HG03460 (cell line): ENCODE measurements at regions not wholly inside any gene's neighbourhood (a gene's known extent, or its start where the extent isn't known, plus 50 kb on each side); places are given as distances from the start of the nearest gene placed in this dataset.
A peak's percentile ranks its signal among the peaks of the same experiment; 100 is the strongest.
"Not testable (repeated sequence)": the region's sequence is repeated elsewhere in the genome, so short reads cannot be mapped to it uniquely, and the experiment has no call there.

Source experiments
- ATAC-seq: cut with Tn5 transposase; IDR thresholded peaks from one replicate; pipeline ENCODE4 v1.9.1; 2021; ENCODE audit not compliant: unreplicated experiment

DNA sequence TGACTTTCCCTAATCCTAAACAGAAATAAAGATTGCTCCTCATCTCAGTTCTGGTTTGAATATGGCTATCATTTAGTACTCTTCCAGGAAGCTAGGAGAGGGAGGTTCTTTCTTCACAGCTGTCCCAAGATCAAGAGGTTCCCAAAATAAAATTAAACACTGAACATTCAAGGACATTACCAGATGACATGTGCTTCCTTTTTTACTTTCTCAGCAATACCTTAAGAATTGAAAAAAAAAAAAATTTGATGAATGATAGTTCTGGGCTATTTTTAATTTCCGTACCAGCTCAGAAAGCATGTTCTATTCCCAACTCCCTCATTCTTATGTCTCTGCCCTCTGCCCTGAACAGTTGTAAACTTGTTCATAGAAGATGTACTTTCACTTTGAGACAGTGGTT lies 61.7 kb upstream of the MYL1 start:
- ATAC-seq: no peak

- no peak for ATAC-seq
These were observed 55.6 kb upstream of the MYL1 start for GRCh38 chr2:210370562-210370961.

DNA sequence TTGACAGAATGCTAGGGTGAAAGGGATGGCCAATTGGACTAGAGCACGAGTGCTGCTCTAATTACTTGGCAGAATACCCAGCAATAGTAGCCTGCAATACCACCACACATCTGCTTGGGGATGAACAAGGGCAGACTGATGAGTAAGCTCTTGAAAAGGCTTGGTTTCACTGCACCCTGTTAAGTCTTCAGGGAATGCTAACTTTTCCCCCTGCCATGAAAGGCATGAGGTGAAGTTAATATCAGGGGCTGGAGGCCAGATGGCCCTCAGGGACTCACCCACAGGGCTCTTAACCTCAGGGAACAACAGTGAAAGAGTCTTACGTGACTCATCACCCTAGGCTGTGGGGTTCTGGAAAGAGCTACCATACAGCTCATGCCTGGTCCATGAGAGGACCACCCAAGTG lies 51.7 kb upstream of the MYL1 start:
- peak; percentile 63 for ATAC-seq

DNA sequence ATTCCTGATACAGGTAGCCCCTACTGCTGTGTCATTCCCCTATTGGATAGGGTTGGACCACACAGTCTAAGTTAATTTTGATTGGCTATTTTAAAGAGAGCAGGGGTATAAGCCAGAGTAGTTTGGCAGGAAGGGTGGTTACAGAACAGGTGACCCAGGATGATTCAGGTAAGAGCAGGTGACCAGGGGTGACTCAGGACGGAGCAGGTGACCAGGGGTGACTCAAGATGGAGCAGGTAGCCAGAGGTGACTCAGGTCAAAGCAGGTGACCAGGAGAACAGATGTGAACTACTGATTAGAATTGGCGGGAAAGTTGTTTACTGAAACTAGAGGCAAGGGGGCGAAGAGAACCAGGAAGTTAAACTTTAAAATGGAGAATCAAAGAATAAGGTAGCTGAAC lies 50.5 kb upstream of the MYL1 start:
- ATAC-seq: not testable (repeated sequence)
